HFFc6 (cell line): ENCODE measurements at regions not wholly inside any gene's neighbourhood (a gene's known extent, or its start where the extent isn't known, plus 50 kb on each side); places are given as distances from the start of the nearest gene placed in this dataset.

ENCODE experiments used
- DNase-seq: peaks from one replicate; pipeline ENCODE4 v3.0.0-alpha.2; 2018
- H3K27ac Mint-ChIP-seq: 2 replicates; pipeline ENCODE4 v1.8.0; 2020; ENCODE audit warnings: mild to moderate bottlenecking, mixed read lengths
- H3K27me3 Mint-ChIP-seq: 2 replicates; pipeline ENCODE4 v1.8.0; 2021; ENCODE audit warnings: mild to moderate bottlenecking, moderate library complexity, mixed read lengths; ENCODE audit not compliant: insufficient read depth
- H3K36me3 Mint-ChIP-seq: 2 replicates; pipeline ENCODE4 v1.8.0; 2021; ENCODE audit warnings: low read depth, mixed read lengths
- H3K4me1 Mint-ChIP-seq: 2 replicates; pipeline ENCODE4 v1.8.0; 2020; ENCODE audit warnings: low read depth, mixed read lengths
- H3K4me3 Mint-ChIP-seq: 2 replicates; pipeline ENCODE4 v1.8.0; 2020; ENCODE audit warnings: mild to moderate bottlenecking, moderate library complexity, mixed read lengths
- H3K9me3 Mint-ChIP-seq: 2 replicates; pipeline ENCODE4 v1.8.0; 2020; ENCODE audit warnings: mild to moderate bottlenecking, mixed read lengths
- TF ChIP-seq, protein P1 (sequence below): fragments of 200-600 bp; sonication (generic); IDR thresholded peaks from 2 replicates; pipeline ENCODE4 v1.5.0; 2021; ENCODE audit warnings: antibody characterized with exemption, mild to moderate bottlenecking

DNA sequence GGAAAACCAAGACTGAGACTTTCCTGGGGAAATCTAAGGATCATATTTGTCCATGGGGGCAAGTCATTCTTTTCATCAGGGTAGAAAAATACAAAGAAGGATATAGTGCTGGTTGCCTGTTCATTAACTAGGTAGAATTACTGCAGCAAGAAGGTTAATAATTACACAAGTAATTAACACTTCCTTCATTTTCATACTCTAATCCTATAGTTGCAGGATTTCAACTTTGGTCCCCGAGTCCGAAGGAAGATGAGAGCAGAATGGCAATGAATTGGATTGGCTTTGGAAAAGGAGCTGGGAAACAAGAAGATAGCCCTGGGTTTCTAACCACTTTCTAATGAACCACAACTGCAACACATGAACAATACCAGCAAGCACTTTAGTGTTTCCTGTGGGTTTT, 199.2 kb upstream of the ESRRG start:
- no peak overlapping the region for H3K27ac Mint-ChIP-seq
- no peaks in the 10 kb centered on the region for H3K27me3 Mint-ChIP-seq
- TF ChIP-seq, protein P1, sequence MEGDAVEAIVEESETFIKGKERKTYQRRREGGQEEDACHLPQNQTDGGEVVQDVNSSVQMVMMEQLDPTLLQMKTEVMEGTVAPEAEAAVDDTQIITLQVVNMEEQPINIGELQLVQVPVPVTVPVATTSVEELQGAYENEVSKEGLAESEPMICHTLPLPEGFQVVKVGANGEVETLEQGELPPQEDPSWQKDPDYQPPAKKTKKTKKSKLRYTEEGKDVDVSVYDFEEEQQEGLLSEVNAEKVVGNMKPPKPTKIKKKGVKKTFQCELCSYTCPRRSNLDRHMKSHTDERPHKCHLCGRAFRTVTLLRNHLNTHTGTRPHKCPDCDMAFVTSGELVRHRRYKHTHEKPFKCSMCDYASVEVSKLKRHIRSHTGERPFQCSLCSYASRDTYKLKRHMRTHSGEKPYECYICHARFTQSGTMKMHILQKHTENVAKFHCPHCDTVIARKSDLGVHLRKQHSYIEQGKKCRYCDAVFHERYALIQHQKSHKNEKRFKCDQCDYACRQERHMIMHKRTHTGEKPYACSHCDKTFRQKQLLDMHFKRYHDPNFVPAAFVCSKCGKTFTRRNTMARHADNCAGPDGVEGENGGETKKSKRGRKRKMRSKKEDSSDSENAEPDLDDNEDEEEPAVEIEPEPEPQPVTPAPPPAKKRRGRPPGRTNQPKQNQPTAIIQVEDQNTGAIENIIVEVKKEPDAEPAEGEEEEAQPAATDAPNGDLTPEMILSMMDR: no peak
- no peaks in the 10 kb centered on the region for H3K36me3 Mint-ChIP-seq
- DNase-seq: no peak
- no peak overlapping the region for H3K4me3 Mint-ChIP-seq
- no peaks in the 10 kb centered on the region for H3K4me1 Mint-ChIP-seq
- peaks cover 29% of the 10 kb centered on the region for H3K9me3 Mint-ChIP-seq

DNA sequence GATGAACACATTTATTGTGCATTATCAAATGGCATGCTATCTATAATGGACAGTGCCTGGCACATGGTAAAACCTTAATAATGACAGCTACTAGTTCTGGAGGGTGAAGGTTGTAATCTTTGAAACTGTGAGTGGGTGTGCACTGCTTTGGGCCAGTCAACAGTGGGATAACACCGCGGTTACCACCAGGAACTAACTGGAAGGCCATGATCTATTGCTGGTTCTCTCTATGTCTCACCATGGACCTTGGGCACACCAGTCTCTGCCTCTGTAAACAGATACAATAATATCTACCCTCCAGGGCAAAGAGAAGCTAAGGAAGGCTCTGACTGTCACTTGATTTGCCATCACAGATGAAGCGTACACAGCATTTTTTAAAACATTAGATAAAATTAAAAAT, 198.6 kb upstream of the ESRRG start:
- H3K36me3 Mint-ChIP-seq: no peaks in the 10 kb centered on the region

DNA sequence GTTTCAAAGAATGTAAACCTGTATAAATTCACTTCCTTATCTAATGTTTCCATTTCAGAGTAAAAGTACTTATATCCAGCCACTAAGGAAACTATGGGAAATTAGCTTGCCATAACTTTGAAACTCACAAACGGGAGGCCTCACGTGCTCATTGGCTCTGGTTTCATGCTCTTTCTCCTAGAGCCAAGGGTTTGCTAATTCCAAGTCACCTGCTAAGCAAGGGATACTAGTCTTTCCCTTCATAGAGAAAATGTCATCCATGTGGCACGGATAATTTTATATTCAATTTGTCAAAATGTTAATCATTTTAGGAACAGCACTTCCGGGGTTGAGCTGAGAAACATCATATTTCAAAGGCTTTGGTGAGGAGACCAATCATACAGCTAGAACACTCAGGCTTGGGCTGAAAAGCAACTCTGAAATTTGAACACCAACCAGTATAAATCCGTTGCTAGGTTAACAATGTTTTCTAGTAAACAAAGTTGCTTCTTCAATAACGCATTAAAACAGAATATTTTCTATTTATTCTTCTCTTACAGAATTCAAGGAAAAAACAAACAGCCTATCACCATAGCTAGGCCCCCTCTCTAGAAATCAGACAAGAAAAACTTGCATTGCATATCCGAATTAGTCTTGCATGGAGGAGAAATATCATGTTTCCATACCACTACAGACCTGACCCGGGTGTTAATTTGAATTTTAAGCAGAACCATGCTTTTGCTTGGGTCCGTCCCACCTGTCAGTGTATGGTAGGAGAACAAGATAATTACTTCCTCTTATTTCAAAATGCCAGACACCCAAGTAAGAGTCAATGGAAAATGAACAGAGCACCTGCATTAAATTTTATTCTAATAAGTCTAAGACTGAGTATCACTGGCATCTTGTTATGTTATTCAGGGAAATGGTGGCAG, 196.1 kb upstream of the ESRRG start:
- no peaks in the 10 kb centered on the region for H3K4me1 Mint-ChIP-seq
- TF ChIP-seq, protein P1: no peak
- H3K4me3 Mint-ChIP-seq: no peak overlapping the region
- no peak overlapping the region for H3K27ac Mint-ChIP-seq
- H3K9me3 Mint-ChIP-seq: peaks cover 41% of the 10 kb centered on the region
- H3K36me3 Mint-ChIP-seq: no peaks in the 10 kb centered on the region
- DNase-seq: no peak
- no peaks in the 10 kb centered on the region for H3K27me3 Mint-ChIP-seq

More for the DNA sequence above, 198.6 kb upstream of the ESRRG start:
- Mint-ChIP-seq H3K9me3 (peaks cover 26% of the 10 kb centered on the region), H3K4me1 (no peaks in the 10 kb centered on the region), H3K27me3 (no peaks in the 10 kb centered on the region), H3K4me3 (no peak overlapping the region), H3K27ac (no peak overlapping the region)
- TF ChIP-seq, protein P1: no peak
- no peak for DNase-seq

DNA sequence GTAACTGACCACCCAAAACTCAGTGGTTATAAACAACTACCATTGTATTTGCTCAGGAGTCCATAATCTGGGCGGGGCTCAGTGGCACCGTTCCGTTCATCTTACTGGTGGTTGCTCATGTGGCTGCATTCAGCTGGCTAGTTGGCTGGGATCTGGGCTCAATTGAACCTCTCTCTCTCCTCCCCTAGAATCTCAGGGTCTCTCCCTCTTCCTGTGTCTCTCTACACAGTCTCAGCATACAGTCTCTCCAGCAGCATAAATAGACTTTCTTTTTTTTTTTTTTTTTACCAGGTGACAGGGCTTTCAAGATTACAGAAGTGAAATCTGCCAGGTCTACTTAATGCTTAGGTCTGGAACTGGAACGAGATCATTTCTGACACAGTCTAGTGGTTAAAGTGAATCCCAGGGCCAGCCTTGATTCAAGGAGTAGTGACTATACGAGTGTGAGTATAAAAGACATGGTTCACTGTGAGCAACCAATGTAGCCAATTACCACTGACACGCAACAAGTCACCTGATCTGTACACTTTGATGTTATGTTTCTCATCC, 193.7 kb upstream of the ESRRG start:
- Mint-ChIP-seq H3K4me1 (no peaks in the 10 kb centered on the region), H3K27ac (no peak overlapping the region), H3K36me3 (no peaks in the 10 kb centered on the region), H3K4me3 (no peak overlapping the region), H3K27me3 (no peaks in the 10 kb centered on the region; the same call in 1 of the 2 replicates), H3K9me3 (peaks cover 34% of the 10 kb centered on the region)
- TF ChIP-seq, protein P1: no peak
- DNase-seq: no peak

DNA sequence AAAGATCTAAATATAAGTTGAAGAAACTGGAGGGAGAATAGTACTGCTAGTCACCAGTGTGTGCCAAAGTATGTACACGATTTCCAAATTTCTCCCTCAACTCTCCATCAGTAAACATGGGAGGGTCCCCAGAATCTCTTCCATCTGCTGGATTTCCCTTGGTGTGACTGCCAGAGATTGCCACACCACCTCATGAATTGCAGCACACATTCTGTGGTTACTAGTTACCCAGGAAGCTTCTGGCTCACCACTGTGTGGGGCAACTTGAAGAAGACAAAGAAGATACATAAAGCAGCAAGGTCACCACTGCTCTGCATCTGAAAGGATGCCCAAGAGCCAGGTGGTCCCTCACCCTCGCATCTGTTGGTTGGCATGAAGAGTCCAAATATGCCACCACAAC, 191.7 kb upstream of the ESRRG start:
- TF ChIP-seq, protein P1: no peak
- no peak overlapping the region for H3K27ac Mint-ChIP-seq
- H3K9me3 Mint-ChIP-seq: peaks cover 26% of the 10 kb centered on the region
- H3K4me3 Mint-ChIP-seq: no peak overlapping the region
- no peaks in the 10 kb centered on the region for H3K36me3 Mint-ChIP-seq
- no peaks in the 10 kb centered on the region for H3K4me1 Mint-ChIP-seq
- no peak for DNase-seq
- no peaks in the 10 kb centered on the region; the same call in 1 of the 2 replicates for H3K27me3 Mint-ChIP-seq
